Keratinocyte (primary cell): ENCODE measurements at regions not wholly inside any gene's neighbourhood (a gene's known extent, or its start where the extent isn't known, plus 50 kb on each side); places are given as distances from the start of the nearest gene placed in this dataset.

Source experiments
- DNase-seq: peaks from one replicate; pipeline ENCODE4 v3.0.0-alpha.2; 2011; ENCODE audit warnings: low read depth, missing footprints, low spot score
- FAIRE-seq: peaks from 2 replicates; lab custom pipeline; 2011; peaks lifted over from hg19 to GRCh38; lab: Jason Lieb, UNC
- H2AFZ ChIP-seq: 2 replicates; pipeline ENCODE4 v1.6.0; 2012; ENCODE audit warnings: low read length, control low read depth, inconsistent platforms; ENCODE audit not compliant: control insufficient read depth
- H3K27ac ChIP-seq: 2 replicates; pipeline ENCODE4 v1.5.1; 2011; ENCODE audit warnings: low read length; ENCODE audit not compliant: control insufficient read depth, insufficient read depth
- H3K27me3 ChIP-seq: 3 replicates; pipeline ENCODE4 v1.6.0; 2011; ENCODE audit warnings: low read length; ENCODE audit not compliant: control insufficient read depth, insufficient read depth; ENCODE audit errors: extremely low read depth
- H3K36me3 ChIP-seq, 2 experiments: 2 replicates in 1 of 2; 3 replicates in 1 of 2; pipeline ENCODE4 v1.5.1; 2011; ENCODE audit warnings: low read length in 2 of 2, mild to moderate bottlenecking in 1 of 2; ENCODE audit not compliant: control insufficient read depth in 2 of 2, insufficient read depth in 2 of 2; ENCODE audit errors: extremely low read depth in 1 of 2
- H3K4me1 ChIP-seq: 3 replicates; pipeline ENCODE4 v1.5.1; 2011; ENCODE audit warnings: low read length; ENCODE audit not compliant: control insufficient read depth, insufficient read depth; ENCODE audit errors: extremely low read depth
- H3K4me2 ChIP-seq: 3 replicates; pipeline ENCODE4 v1.6.0; 2011; ENCODE audit warnings: low read depth, low read length; ENCODE audit not compliant: control insufficient read depth, insufficient read depth; ENCODE audit errors: extremely low read depth
- H3K4me3 ChIP-seq, 3 experiments: fragments of 200-600 bp in 1 of 3; sonication (generic) in 1 of 3; 2 replicates in 2 of 3; 3 replicates in 1 of 3; pipeline ENCODE4 v1.5.1; 2011 to 2016; ENCODE audit warnings: low read length in 3 of 3, mild to moderate bottlenecking in 3 of 3, control low read depth in 2 of 3, inconsistent platforms in 1 of 3, low read depth in 1 of 3, mixed read lengths in 1 of 3, mixed run types in 1 of 3, moderate library complexity in 1 of 3; ENCODE audit not compliant: control insufficient read depth in 2 of 3, insufficient read depth in 2 of 3; ENCODE audit errors: extremely low read depth in 1 of 3
- H3K79me2 ChIP-seq: 2 replicates; pipeline ENCODE4 v1.6.0; 2012; ENCODE audit warnings: low read length; ENCODE audit not compliant: control insufficient read depth, insufficient read depth
- H3K9ac ChIP-seq: 3 replicates; pipeline ENCODE4 v1.6.0; 2011; ENCODE audit warnings: low read length; ENCODE audit not compliant: control insufficient read depth, insufficient read depth; ENCODE audit errors: extremely low read depth
- H3K9me1 ChIP-seq: 3 replicates; pipeline ENCODE4 v1.6.0; 2011; ENCODE audit warnings: low read length; ENCODE audit not compliant: control insufficient read depth, insufficient read depth; ENCODE audit errors: extremely low read depth
- H3K9me3 ChIP-seq: 2 replicates; pipeline ENCODE4 v1.5.1; 2012; ENCODE audit warnings: low read depth, low read length; ENCODE audit not compliant: control insufficient read depth
- H4K20me1 ChIP-seq: 3 replicates; pipeline ENCODE4 v1.6.0; 2011; ENCODE audit warnings: low read length; ENCODE audit not compliant: control insufficient read depth, insufficient read depth; ENCODE audit errors: extremely low read depth
- CTCF ChIP-seq, 3 experiments: IDR thresholded peaks in 1 of 3; conservative IDR thresholded peaks in 1 of 3; optimal IDR thresholded peaks in 1 of 3; 2 replicates in 2 of 3; 3 replicates in 1 of 3; pipeline versions ENCODE3 to v1.5.1; 2011; ENCODE audit warnings: low read length in 3 of 3, mild to moderate bottlenecking in 3 of 3, moderate library complexity in 2 of 3, control low read depth in 1 of 3, inconsistent platforms in 1 of 3; ENCODE audit not compliant: insufficient read depth in 2 of 3; ENCODE audit errors: extremely low read depth in 1 of 3
- EZH2 ChIP-seq: IDR thresholded peaks from one replicate; pipeline ENCODE4 v1.6.1; 2012; ENCODE audit warnings: inconsistent platforms, mild to moderate bottlenecking, low read length, moderate library complexity
- dilution Hi-C: fragments of 300-500 bp; cut with MboI; formaldehyde crosslinking; loops from one replicate; pipeline ENCODE4 v1.7.0; 2020; ENCODE audit warnings: low sequenced_read_pairs; ENCODE audit not compliant: extremely low pct_ligation_motif_present

- FAIRE-seq, result no peak
- dilution Hi-C loops, result no loop called here
Measured at GRCh38 chrX:95367286-95367685, 1317.4 kb upstream of the DIAPH2 start.

GRCh38 chrX:95382799-95383198, 1301.8 kb upstream of the DIAPH2 start:
- Histone ChIP-seq H3K27ac (peak overlapping the region; percentile 35), H3K4me2 (peak overlapping the region; percentile 19), H3K9me3 (no peaks in the 10 kb centered on the region), H4K20me1 (no peaks in the 10 kb centered on the region), H2AFZ (no peak overlapping the region), H3K36me3 (no peaks in the 10 kb centered on the region), H3K27me3 (no peaks in the 10 kb centered on the region), H3K79me2 (no peaks in the 10 kb centered on the region), H3K4me1 (peaks cover 5% of the 10 kb centered on the region), H3K9ac (no peak overlapping the region), H3K4me3 (no peak overlapping the region), H3K9me1 (no peaks in the 10 kb centered on the region)
- DNase-seq, result peak; percentile 26
- TF ChIP-seq CTCF (optimal IDR thresholded peaks at IDR 0.05 in 1 of 3, IDR thresholded peaks at IDR 0.05 in 1 of 3, conservative IDR thresholded peaks at IDR 0.05 in 1 of 3; ENCODE audit: extremely low read depth in 1 of 3, insufficient read depth in 2 of 3, low read length in 3 of 3) (no peak), EZH2 (no peak)
- dilution Hi-C loops, result no loop called here
- FAIRE-seq, result peak; percentile 61

More at GRCh38 chrX:95367286-95367685, 1317.4 kb upstream of the DIAPH2 start:
- Histone ChIP-seq H3K36me3 (no peaks in the 10 kb centered on the region), H2AFZ (no peak overlapping the region), H3K9ac (no peak overlapping the region), H3K27me3 (no peaks in the 10 kb centered on the region), H3K4me3 (no peak overlapping the region), H3K79me2 (no peaks in the 10 kb centered on the region), H4K20me1 (no peaks in the 10 kb centered on the region), H3K27ac (no peak overlapping the region), H3K9me1 (no peaks in the 10 kb centered on the region), H3K4me2 (no peak overlapping the region), H3K9me3 (no peaks in the 10 kb centered on the region), H3K4me1 (no peaks in the 10 kb centered on the region)
- TF ChIP-seq CTCF (optimal IDR thresholded peaks at IDR 0.05 in 1 of 3, IDR thresholded peaks at IDR 0.05 in 1 of 3, conservative IDR thresholded peaks at IDR 0.05 in 1 of 3; ENCODE audit: extremely low read depth in 1 of 3, insufficient read depth in 2 of 3, low read length in 3 of 3) (no peak), EZH2 (no peak)
- no peak for DNase-seq
